Kidney capillary endothelial cell (primary cell): ENCODE measurements at regions not wholly inside any gene's neighbourhood (a gene's known extent, or its start where the extent isn't known, plus 50 kb on each side); places are given as distances from the start of the nearest gene placed in this dataset.

ENCODE experiments used
- DNase-seq: peaks from one replicate; pipeline ENCODE4 v3.0.0-alpha.2; 2018; ENCODE audit warnings: low spot score

DNA sequence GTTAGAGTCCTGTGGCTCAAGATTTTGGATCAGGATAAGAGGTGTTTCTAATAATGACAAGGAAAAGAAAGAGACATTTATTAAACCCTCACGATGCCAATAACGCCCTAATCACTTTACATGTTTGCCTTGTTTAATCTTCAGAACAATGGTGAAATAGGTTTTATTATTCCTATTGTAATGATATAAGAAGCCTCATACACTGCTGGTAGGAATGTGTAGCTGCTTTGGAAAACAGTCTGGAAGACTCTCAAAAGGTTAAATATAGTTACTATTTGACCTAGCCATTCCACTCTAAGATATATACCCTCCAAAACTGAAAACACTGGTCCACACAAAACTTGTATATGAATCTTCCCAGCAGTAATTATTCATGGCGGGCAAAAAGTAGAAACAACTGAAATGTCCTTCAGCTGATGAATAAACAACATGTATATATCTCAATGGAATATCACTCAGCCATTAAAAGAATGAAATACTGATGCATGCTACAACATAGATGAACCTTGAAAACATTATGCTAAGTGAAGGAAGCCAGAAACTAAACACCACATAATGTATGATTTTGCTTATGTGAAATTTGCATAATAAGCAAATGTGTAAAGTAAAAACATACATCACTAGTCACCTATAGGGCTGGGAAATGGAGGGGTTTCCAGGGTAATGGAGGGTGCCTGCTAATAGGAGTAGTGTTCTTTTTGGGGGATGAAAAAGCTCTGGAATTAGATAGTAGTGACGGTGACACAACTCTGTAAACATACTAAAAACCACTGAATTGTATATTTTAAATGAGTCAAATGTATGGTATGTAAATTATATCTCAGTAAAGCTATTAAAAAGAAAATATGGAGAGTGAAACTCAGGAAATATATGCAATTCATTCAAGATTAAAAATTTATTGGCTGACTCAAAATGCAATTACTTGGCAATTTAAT is 76.9 kb upstream of the ANK3 start:
- DNase-seq, result no peak

GRCh38 chr10:60465801-60466200 is 76.1 kb upstream of the ANK3 start:
- DNase-seq, result no peak

- DNase-seq, result no peak
These were observed 75.0 kb upstream of the ANK3 start for GRCh38 chr10:60464659-60465058.

- DNase-seq, result no peak
These were observed 74.1 kb upstream of the ANK3 start for GRCh38 chr10:60463746-60464145.

DNA sequence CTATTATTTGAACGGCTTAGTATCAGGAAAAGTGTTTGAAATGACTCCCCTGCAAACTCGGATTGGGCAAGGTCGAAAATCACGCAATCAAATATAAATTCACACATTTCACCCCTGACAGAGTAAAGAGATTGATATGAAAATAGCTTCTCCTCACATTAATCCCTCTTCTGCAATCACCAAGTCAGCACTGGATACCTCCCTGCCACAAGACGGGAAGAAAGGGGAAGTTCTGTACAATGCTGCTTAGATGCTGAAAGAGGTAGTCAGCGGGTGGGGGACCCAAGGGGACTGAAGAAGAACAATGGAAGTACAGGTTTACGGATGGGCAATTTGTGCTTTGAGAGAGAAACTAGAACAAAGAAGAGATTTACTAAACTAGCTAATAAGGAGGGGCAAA is 72.0 kb upstream of the ANK3 start:
- no peak for DNase-seq

DNA sequence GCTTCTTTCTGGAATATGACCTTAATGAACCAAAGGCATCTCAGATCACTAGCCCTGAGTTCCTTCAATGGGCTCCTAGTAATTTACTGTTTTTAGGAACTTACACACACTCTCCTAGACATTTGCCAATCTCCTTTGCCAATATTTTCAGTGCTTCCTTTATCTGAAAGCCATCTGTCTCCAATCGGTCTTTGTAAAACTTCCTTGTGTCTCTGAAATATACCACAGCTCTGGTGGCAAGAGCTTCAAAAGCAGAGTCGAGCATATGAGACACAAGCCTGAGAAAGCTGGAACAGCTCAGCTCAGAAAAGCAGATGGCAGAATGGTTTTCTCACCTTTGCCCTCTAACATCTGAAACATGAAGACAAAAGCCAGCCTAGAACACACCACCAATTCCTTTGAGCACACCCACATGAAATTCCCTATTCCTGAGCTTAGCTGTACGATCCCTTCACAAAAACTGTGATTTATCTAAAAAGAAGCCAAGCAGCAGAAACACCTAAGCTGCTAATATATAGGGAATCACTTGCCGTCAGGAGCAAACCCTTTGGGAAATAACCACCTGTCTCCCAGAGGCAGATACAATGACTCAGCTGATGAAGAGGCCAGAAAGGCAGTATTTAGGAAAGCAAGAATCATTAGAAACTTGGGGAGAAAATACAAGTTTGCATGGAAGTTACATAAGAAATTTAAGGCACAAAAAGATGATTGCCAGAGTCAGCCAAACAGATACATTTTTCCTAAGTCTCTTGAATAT is 70.2 kb upstream of the ANK3 start:
- DNase-seq, result no peak

DNA sequence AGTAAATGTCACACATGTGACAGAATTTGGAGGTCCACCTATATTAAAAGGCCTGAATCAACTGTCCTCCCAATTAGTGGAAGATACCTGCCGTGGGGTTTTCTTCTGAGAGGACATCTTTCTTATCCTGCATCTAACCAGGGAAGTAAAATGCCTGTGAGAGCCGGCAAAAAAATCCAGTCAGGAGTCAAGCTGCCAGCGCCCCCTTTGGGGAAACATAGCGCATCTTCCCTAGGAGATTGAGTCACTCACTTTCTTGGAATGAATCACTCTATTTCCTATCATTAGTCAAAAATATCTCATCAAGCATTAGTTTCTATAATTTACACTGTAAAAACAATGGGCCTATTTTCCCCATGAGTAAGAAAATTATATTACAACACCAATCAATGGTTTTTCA is 66.4 kb upstream of the ANK3 start:
- DNase-seq, result no peak

DNA sequence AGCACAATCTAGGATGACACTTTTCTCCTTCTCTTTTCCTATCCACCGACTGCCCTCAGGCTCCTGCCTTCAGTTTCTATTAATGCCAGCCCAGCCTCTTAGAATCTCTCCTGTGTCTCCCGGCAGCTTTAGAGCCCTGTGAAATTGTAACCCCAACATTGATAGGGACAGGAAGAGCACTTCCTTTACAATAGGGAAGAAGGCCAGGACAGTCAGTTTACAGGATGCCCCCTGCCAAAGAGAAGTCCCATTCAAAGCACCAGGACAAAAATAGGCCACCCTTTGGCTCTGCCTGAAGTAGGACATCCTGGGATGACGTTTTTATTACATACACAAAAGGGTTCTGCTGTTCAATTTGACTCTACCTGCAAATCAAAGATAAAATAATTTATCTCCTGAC is 64.7 kb upstream of the ANK3 start:
- DNase-seq, result no peak

- no peak for DNase-seq
These were observed 63.4 kb upstream of the ANK3 start for GRCh38 chr10:60453036-60453435.

GRCh38 chr10:60450291-60450690 is 60.6 kb upstream of the ANK3 start:
- no peak for DNase-seq

DNA sequence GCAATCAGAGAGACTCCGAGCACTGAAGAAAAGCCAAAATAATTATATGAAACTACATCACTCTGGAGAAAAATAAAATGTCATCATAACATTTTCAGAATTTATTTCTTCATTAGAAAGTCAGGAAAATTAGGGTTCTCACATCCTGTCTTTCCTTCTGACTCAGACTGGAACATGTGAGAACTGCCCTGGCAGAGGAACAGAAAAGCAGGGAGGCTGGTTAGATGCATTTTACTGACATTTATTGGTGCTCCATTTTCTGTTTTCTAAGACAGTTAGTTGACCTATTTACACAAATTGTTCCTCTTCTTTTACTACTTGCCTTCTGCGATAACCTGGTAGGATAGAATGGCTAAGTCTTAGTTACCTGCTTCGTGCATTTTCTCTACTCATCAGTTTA is 58.6 kb upstream of the ANK3 start:
- no peak for DNase-seq

- peak; percentile 64 for DNase-seq
These were observed 57.2 kb upstream of the ANK3 start for GRCh38 chr10:60446851-60447250.

GRCh38 chr10:60446070-60446833 is 56.6 kb upstream of the ANK3 start:
- no peak for DNase-seq

DNA sequence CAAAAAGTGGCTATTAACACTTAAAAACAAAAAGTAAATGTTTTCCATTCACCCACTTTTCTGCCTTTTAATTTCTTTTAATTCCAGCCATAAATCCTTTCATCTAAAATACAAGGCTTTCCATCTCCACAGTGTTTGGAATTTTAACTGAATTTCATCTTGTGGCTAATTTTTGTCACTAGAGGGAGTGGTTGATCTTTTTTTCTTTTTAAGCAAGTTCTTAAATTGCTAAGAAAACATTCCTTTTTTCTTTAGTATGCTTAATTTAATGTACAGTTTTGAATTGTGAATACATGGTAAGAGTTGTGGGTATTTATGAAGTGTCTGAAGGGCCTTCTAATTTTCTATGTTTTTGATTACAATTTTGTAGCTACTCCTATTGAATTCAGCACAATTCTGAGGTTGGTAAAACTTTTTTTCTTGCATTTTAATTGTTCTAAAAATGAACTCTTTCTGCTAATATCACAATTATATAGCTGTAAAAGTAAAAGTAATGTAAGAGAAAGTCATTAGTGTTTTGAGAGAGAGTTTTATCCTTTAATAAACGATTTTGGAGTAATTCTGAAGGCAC is 54.9 kb upstream of the ANK3 start:
- DNase-seq, result peak; percentile 47

GRCh38 chr10:60443346-60443745 is 53.7 kb upstream of the ANK3 start:
- DNase-seq, result no peak

DNA sequence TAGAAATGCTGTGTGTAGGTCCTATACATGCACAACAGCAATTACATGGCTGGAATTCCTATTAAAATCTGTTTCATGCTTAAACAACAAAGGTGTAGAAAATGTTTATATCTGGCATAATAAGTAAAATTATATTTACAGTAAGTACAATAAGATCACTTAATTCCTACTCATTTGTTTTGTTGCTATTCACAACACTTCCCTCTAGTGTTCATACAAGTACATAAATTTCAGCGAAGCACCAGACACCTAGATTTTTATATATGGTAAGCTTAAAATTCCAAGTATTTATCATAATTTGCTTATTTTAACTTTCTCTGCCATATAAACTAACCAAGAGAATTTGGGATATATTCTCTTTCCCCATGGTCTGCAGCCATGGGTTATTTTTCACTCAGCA is 51.8 kb upstream of the ANK3 start:
- DNase-seq, result no peak

GRCh38 chr10:60439641-60440040 is 50.0 kb upstream of the ANK3 start:
- DNase-seq, result no peak
